ENCODE measurements at regions not wholly inside any gene's neighbourhood (a gene's known extent, or its start where the extent isn't known, plus 50 kb on each side); places are given as distances from the start of the nearest gene placed in this dataset.

DNA sequence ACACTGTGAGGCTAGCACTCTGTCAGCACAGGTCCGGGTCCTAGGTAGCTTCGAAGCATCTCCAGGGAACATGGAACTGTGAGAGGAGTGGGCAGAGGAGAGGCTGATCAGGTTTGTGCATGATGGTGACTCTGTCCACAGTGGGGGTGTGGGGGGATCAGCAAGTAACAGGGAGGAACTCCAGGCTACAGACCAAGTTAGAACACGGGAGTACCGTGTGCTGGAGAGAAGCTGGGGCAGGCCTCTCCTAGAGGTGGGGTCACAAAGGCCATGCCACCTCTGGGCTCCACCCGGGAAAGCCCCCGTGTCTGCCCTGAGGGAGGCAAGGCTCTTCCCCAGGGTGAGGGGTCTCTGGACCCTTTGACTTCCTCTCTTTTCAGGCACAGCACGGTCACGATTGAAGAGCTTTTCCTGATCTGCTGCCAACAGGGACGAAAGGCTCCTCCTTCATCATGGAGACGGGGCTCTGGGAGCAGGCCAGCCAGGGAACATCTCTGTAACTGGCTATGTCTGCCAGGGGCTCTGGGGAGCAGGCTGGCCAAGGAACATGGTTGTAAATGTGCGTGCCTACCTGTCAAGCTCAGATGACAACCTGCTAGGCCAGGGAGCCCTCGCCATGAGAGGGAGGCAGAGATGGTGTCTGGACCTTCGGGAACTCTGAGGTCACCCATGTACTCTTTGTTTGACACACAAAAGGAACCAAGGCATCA lies 1476.1 kb downstream of the BRD1 start:
- DNase-seq (ENCODE audit: low read depth), result no peak

DNA sequence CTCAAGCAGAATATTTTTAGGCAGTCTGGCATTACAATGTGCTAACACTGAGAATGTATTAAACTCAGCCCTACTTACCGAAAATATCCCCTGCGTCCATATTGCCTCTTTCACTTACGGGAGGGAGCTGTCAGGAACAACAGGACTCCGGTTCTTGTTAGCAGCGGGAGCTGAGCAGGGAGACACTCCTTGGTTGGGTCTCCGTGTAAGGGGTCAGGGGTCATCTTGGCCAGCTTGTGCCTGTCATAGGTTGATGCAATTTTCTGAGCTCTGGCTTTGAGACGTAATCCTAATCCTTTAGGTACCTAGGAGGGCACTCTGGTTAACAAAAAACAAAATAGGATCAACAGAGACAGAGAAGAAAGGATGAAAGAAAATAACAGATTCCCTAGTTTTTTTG lies 1477.2 kb downstream of the BRD1 start:
- DNase-seq (ENCODE audit: low read depth), result no peak

DNA sequence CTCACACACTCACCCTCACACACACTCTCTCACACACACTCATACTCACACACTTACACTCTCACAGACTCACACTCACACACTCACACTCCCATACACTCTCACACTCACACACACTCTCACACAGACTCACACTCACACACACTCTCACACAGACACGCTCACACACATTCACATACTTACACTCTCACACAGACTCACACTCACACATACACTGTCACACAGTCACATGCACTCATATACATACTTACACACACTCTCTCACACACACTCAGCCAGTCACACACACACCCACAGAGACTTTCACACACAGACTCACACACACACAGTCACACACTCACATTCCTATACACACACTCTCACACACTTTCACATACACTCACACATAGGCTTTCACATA lies 1478.8 kb downstream of the BRD1 start:
- DNase-seq (ENCODE audit: low read depth), result no peak

DNA sequence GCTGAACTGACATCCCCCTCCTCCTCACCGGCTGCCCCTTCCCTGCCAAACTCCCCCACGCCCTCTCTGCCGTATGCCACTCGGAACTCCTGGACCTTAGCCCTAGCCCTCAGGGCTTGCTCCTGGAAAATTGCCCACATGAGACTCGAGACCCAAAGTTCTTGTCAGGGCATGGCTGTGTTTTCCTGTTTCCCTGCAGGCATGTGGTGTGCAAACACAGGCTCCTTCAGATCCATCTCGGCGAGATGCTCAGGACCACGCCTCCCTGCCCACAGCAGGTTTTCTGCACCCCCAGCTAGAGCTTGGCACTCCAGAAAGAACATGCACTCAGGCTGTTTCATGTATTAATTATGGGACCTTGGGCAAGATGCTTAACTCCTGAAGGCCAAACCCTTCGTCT lies 1480.4 kb downstream of the BRD1 start:
- no peak for DNase-seq (ENCODE audit: low read depth)

DNA sequence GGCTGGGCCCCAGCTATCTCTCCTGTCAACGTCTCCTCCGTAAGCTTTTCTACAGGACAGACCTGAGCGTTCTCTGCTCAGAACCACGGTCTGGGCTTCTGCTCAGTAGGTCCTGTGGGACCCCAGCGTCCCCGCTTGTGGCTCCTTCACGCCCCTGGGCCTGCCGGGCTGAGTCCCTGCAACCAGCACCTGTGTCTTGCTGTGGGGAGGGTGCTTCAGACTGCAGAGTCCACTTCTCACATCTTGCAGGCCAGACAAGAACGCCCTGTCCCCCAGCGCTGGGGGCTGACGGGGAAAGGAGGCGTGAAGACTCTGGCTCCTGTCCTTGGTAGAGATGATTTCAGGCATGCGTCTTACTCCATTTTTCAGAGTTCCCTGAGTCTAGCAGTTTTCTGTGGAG lies 1480.8 kb downstream of the BRD1 start:
- DNase-seq (ENCODE audit: low read depth), result no peak

DNA sequence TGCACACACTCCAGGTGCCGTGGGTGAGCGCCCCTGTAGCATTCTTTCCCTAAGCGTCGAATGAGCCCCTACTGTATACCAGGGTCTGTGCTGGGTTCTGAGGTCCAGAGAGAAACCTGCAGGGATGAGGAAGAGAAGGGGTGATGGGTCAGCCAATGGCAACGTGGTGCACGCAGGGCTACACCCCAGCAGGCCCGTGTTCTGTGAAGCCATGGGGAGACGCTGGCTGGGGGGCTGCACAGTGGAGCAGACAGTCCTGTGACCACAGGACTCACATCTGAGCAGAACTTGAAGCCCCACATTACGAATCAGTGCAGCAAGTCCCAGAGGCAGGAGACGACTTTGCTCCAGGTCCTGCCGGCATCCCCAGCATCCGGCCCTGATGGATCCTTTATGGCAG lies 1481.4 kb downstream of the BRD1 start:
- DNase-seq (ENCODE audit: low read depth), result no peak

DNA sequence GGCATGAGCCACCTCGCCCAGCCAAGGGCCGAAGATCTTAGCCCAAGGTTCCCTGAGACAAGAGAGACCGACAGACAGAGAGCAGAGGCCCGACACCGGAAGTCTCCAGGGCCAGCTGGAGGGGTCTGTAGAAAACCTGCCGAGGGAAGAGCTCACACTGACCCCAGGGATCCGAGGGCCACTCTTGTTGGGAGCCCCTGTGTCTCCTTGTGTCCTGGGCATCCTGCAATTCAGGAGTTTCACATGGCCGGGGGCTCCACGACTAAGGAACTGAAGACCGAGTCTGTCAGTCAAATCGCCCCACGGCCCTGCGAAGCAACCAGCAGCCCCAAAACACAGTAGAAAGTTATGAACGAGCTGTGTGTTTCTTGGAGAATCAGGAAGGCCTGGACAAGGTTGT lies 1482.0 kb downstream of the BRD1 start:
- DNase-seq (ENCODE audit: low read depth), result no peak

DNA sequence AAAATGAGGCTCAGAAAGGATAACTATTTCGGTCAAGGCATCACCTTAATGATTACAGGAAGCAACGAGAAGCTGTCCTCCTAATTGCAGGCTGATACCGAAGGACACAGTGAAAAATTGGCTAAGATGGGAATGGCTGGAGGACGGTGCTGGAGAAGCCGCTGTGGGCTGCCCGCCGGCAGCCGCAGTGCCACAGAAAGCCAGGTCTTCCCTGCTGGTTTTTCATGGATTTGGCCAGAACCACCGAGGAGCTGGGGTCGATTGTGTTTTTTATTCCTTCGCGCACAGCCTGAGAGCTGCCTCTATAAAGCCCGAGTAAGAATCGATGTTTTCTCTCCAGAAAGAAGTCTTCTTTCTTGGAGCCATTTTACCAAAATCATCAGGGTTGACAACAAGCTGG lies 1484.2 kb downstream of the BRD1 start:
- DNase-seq (ENCODE audit: low read depth), result no peak

DNA sequence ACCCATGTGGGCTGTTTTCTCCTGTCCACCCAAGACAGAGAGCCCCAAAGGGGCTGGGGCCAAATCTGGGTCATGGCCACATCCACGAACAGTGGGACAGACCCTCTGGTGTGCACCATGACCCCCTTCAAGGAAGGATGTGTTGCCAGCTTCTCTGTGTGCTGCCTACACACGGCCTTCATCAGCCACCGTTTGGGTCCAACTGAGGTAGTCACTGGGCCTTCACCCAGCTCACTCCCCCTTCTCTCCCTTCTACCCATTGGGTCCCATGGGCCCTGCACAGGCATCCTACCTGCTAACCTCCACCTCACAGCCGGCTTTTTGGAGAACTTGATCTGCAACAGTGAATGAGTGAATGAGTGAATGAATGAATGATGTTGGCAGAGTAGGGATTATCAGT lies 1484.9 kb downstream of the BRD1 start:
- DNase-seq (ENCODE audit: low read depth), result no peak

DNA sequence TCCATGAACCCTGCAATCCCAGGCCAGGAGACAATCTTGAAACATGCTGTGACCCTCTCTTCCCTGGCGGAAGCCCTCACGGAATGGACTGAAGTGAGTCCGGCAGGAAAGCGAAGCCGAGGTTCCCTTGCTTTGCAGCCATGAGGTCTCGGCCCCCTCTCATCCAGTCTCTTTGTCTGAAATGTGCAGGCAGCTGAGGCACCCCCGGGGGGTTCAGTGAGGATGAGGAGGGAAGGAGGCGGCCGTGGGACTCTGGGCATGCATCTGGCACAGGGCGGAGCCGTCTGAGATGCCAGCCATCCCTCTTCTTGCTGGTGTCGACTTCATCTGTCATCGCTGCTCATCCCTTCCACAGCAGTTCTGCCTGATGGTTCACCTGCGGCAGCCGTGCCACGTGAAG lies 1485.7 kb downstream of the BRD1 start:
- DNase-seq (ENCODE audit: low read depth), result no peak

DNA sequence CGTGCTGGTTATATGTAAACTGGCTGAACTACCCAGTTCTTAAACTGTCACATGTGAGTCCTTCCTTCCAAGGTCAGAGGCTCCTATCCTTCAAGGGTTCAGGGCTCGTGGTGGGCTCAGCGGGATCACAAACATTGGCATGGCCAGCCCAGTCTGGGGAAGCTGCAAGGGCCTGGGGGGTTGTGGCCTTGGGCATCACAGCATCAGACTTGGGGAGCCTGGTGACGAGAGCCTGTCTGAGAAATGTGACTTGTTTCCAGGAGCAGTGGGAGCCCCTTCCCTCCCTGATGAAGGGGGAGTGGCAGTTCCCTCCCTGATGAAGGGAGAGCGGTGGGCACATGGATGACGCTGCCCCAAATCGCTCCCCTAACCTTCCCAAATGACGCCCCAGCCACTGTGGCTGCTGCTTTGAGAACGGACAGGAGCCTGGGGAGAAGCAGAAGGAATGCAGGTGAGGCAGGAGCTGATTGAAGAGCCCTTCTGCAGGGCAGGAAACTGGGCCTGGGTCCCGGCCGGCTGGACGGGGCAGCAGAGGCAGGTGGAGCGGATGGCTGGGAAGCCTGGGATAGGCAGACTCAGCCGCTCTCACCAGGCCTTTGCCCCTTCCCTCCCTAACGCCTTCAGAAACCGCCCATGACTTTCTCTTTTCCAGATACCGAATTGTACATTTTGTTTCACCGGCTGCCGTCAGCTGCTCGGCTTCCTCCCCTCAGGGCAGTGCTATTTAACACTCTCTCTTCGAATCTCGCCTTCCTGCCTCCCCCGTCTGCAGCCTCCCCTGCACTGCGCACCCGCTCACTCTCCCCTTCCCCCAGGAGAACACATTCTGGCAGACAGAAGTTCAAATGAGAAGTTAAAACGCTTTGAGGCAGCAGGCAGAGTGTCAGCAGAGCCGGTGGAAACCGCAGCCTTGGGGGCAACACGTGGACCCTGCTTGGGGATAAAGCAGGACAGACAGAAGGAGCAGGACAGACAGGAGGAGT lies 1486.7 kb downstream of the BRD1 start:
- no peak for DNase-seq (ENCODE audit: low read depth)

DNA sequence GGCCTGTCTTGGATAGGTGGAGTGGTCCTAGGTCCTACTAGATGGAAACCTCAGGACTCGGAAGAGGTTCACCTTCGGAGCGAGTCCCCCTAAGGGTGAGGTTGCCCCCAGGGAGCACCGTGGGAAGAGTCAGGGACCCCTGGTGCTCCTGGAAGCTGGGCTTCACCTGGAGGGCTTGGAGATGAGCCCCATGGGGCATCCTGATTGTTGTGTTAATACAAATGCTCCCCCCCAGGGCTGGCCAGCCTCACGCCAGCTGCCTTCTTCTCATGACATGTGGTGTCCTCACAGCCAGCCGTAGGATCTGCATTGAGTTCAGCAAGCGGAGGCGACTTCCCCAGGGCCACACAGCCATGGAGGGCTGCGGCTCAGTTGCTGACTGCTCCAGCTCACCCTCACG lies 1487.5 kb downstream of the BRD1 start:
- no peak for DNase-seq (ENCODE audit: low read depth)

DNA sequence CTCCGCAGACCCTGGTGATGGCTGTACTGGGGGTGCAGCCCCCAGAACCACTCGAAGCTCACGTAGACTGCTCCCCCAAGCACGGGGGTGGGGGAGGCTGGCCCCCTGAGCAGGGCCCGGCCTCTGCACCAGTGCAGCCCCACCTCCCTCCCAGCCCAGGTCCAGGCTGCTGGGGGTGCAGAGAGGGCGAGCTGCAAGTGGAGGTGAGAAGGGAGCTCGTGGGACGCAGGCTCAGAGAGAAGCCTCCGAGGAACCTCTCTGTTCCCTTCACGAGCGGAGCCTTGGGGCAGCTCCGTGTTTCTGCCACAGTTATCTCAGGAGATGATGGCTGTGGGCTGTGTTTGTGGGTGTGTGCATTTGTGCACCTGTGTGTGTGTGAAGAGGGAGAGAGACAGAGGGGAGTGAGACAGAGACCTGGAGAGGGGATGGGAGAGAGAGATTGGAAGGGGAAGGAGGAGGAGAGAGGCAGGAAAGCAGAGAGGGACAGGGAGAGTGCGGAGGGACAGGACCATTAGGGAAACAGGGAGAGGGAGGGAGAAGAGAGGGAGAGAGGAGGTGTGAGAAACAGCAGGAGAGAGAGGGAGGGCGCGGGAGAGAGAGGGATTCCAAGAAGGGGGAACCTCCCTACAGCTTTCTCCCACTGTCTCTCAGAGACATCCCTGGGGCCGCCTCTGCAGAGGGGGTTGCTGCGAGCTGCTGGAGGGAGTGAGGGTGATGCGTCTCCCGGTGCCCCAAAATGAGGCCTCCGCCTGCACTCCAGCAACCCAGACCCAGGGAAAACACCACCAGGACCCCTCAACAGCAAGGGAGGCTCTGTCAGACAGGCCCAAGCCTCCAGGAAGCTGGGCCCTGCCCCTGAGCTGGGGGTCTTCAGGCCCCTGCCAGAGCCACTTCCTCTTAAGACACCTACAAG lies 1488.6 kb downstream of the BRD1 start:
- no peak for DNase-seq (ENCODE audit: low read depth)

DNA sequence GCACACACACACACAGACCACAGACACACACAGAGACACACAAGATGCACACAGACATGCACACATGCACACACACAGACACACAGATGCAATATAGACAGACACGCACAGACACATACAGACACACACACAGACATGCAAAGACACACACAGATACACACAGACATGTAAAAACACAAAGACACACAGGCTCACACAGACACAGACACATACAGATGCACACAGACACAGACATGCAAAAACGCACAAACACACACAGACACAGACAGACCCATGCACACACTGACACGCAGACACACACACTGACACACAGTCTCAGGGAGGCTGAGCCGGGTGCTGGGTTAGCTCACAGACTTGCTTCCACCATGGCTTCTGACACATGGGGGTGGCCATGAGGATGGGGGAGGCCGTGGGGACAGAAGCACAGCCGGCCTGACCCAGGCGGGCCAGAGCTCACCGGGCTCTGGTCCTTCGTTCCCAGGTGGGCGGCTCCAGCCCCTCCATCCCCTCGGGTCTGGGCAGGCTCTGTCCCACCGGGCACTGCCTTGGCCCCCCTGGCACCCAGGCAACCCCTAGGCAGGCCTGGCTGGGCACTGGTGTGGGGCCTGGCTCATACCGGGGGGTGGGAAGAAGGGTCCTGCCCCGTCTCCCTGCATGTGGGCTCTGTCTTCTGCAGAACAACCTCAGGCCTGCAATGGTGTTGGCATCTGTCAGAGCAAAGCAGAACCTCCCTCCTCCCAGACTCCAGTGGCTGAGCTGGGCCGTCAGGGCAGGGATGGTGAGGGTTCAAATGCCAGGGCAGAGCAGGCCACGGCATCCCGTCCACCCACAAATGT lies 1489.5 kb downstream of the BRD1 start:
- DNase-seq (ENCODE audit: low read depth), result no peak

DNA sequence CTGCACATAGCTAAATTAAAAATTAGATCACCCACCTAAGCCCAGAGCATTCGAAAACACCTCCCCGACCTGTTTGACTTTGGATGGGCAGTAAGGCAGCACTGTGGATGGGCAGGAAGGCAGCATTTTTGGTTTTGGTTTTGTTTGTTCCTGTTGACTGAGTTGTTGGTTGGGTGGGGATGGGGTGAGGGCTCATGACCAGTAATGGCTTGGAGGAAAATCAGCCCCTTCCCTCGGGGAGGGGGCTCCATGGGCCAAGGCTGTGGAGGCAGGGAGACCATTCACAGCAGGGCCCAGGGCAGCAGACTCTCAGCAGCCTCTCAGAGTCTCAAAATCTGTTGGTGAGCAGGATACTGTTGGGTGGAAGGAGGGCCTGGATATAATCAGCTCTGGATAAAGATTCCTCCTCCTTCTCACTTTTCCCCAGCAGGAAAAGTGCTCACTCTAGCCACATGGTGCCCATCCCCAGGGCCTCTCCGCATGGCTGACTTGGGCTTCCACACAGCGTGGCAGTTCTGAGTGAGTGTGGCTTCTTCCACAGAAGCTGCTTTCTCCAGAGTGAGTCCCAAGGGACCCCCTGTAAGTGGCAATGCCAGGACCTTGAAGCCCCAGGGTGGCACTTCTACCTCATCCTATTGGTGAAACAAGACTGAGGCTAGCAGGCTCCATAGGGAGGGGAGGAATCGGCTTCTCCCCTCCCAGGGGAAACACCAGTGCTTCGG lies 1491.2 kb downstream of the BRD1 start:
- DNase-seq (ENCODE audit: low read depth), result no peak

DNA sequence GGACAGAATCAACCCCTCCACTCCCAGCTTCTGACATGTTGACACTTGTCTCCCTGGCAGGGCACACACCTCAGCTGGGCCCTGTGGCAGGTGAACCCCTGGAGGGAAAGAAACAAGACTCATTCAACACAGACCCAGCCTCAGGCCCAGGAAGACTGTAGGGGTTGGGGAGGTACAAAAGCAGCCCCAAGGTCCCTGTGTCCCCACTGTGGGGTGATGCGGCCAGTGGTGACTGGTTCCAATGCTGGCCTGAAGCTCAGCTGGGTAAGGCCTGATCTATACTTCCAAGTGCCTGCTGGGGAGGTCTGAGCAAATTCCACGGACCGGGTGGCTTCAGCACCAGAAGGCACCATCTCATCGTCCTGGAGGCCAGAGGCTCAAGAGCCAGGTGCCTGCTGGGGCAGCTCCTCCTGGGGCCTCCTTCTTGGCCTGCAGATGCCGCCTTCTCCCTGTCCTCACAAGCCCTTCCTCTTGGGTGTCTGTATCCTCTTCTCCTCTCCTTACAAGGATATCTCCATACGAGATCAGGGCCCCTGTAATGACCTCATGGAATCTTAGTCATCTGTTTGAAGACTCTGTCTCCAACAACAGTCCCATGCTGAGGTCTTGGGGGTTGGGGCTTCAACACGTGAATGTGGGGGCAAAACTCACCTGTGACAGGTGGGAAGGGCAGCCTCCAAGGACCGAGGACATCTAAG lies 1492.1 kb downstream of the BRD1 start:
- DNase-seq (ENCODE audit: low read depth), result no peak

DNA sequence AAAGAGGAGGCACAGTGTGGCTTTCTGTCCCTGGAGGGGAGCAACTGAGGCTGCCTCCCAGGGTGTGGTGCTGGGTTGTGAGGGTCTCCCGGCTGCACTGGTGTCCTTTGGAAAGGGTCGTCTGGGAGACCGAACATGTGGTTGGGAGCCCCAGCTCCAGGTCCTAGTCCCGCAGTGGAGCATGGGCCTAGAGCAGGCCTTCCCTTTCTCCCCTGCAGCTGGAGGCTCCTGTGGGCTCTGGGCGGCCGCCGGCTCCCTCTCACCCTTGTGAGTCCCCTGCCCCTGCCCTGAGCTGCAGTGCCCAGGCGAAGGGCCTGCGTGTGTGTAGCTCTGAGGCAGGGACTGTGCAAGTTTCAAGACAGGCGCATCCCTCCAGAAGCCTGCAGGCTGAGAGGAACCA lies 1492.7 kb downstream of the BRD1 start:
- no peak for DNase-seq (ENCODE audit: low read depth)

DNA sequence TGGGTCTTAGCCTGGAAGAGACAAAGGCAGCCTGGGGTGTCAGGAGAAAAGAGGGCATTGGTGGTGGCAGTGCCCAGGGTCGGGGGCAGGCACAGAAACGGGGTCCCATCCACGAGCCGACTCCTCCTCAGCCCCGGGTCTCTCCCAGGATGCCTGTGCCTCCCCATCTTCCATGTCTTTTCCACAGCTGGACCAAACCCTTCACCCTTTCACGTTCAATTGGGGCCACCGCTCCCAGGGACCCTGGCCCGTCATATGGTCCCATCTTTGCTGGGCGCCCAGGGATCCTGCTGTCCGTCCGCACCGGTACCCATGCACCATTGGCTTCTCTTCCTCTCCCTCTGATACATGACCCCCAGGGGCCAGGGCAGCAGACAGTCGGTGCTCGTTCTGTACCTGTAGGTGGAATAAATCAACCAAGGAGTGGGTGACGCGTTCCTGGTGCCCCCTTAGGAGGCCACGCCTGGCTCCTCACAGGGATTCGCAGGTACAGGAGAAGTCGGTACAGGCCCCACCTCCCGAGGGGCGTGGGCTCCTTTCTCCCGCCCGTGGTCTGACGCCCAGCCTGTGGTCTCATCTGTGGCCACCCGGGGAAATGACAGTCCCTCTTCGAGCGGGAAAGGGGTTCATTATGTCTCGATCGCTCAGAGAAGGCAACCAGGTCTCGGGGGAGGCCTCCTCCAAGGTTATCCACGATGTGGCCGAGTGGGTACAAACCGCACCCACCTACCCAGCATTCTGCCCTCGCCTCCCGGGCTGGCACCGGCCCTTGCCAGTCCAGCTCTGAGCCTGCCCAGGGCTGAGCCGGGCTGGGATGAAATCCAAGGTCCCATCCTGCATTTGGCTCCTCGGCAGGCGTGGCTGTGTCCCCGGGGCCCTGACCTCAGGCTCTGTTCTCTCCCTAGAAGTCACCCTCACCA lies 1493.6 kb downstream of the BRD1 start:
- no peak for DNase-seq (ENCODE audit: low read depth)
